Transverse colon (tissue), 4 donors: ENCODE measurements at regions not wholly inside any gene's neighbourhood (a gene's known extent, or its start where the extent isn't known, plus 50 kb on each side); places are given as distances from the start of the nearest gene placed in this dataset.

Source experiments
- POLR2AphosphoS5 ChIP-seq, 3 donors: sonication (generic); formaldehyde crosslinking; IDR thresholded peaks; one replicate each; pipeline ENCODE4 v1.6.1; 2016; ENCODE audit warnings: antibody characterized with exemption in 3 of 3
- TF ChIP-seq, protein P1 (sequence below), 5 experiments: fragments of 200-600 bp in 3 of 5; fragments of 450-650 bp in 2 of 5; sonication (generic) in 3 of 5; IDR thresholded peaks; 1 replicate in 2 of 5; 2 replicates in 3 of 5; pipeline ENCODE4 v1.5.1; 2016 to 2017; ENCODE audit warnings: antibody characterized with exemption in 5 of 5, inconsistent platforms in 3 of 5, mild to moderate bottlenecking in 2 of 5, moderate library complexity in 1 of 5

DNA sequence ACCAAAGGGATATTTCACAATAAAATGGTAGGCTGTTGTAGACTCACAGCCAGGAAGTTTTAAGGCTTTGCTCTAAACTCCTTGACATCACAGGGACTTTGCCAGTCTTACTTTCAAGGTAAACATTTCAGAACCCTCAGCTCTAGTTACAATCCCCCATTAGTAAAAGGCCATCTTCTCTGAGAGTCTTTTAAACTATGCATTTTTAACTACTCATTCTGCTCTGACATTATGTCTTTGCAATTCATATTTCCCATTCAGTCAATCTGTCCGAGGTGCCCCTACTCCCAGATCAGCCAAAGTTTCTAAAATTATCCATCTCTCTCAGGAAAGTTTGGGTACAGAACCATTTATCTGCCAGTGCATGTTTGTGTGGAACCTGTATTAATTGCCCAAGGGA, 1094.1 kb downstream of the TDRD15 start:
- TF ChIP-seq, protein P1, sequence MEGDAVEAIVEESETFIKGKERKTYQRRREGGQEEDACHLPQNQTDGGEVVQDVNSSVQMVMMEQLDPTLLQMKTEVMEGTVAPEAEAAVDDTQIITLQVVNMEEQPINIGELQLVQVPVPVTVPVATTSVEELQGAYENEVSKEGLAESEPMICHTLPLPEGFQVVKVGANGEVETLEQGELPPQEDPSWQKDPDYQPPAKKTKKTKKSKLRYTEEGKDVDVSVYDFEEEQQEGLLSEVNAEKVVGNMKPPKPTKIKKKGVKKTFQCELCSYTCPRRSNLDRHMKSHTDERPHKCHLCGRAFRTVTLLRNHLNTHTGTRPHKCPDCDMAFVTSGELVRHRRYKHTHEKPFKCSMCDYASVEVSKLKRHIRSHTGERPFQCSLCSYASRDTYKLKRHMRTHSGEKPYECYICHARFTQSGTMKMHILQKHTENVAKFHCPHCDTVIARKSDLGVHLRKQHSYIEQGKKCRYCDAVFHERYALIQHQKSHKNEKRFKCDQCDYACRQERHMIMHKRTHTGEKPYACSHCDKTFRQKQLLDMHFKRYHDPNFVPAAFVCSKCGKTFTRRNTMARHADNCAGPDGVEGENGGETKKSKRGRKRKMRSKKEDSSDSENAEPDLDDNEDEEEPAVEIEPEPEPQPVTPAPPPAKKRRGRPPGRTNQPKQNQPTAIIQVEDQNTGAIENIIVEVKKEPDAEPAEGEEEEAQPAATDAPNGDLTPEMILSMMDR (IDR thresholded peaks at IDR 0.05) = no peak
- no peak for TF ChIP-seq POLR2AphosphoS5 (IDR thresholded peaks at IDR 0.05)
